ENCODE measurements at regions not wholly inside any gene's neighbourhood (a gene's known extent, or its start where the extent isn't known, plus 50 kb on each side); places are given as distances from the start of the nearest gene placed in this dataset.

- TF ChIP-seq CTCF (IDR thresholded peaks at IDR 0.05 in 2 of 3, conservative IDR thresholded peaks at IDR 0.05 in 1 of 3; ENCODE audit: insufficient read depth in 2 of 3, low read depth in 1 of 3, low read length in 3 of 3): peak; percentile 87 to 93 (median 92)
- peak; percentile 61 to 87 for TF ChIP-seq RAD21 (CRISPR knock-in tag; conservative IDR thresholded peaks at IDR 0.05 in 1 of 2, IDR thresholded peaks at IDR 0.05 in 1 of 2)
- TF ChIP-seq, protein P1, sequence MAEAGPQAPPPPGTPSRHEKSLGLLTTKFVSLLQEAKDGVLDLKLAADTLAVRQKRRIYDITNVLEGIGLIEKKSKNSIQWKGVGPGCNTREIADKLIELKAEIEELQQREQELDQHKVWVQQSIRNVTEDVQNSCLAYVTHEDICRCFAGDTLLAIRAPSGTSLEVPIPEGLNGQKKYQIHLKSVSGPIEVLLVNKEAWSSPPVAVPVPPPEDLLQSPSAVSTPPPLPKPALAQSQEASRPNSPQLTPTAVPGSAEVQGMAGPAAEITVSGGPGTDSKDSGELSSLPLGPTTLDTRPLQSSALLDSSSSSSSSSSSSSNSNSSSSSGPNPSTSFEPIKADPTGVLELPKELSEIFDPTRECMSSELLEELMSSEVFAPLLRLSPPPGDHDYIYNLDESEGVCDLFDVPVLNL (CRISPR knock-in tag; IDR thresholded peaks at IDR 0.05; ENCODE audit: low read depth): no peak
- TF ChIP-seq MEIS2 (IDR thresholded peaks at IDR 0.05; ENCODE audit: partially characterized antibody): no peak
- no peak for TF ChIP-seq ZBTB8A (IDR thresholded peaks at IDR 0.05; ENCODE audit: partially characterized antibody)
- no peak for TF ChIP-seq ZNF609 (CRISPR knock-in tag; IDR thresholded peaks at IDR 0.05; ENCODE audit: borderline replicate concordance)
- TF ChIP-seq CSDE1 (IDR thresholded peaks at IDR 0.05): no peak
- TF ChIP-seq SMC3 (conservative IDR thresholded peaks at IDR 0.05; ENCODE audit: insufficient read depth, low read depth, low read length): peak; percentile 90
- no peak for TF ChIP-seq ZNF764 (CRISPR knock-in tag; IDR thresholded peaks at IDR 0.05; ENCODE audit: low read depth)
- no peak for TF ChIP-seq KAT7 (CRISPR knock-in tag; IDR thresholded peaks at IDR 0.05; ENCODE audit: borderline replicate concordance)
- no peak for TF ChIP-seq JUN (IDR thresholded peaks at IDR 0.05; ENCODE audit: borderline replicate concordance, low read depth, low read length)
- no peak for TF ChIP-seq JUN (CRISPR knock-in tag; IDR thresholded peaks at IDR 0.05; ENCODE audit: borderline replicate concordance)
- peak; percentile 62; the same call in 1 of the 2 replicates for TF ChIP-seq XRCC5 (IDR thresholded peaks at IDR 0.05; ENCODE audit: low read depth, low read length)
- TF ChIP-seq, protein P2, sequence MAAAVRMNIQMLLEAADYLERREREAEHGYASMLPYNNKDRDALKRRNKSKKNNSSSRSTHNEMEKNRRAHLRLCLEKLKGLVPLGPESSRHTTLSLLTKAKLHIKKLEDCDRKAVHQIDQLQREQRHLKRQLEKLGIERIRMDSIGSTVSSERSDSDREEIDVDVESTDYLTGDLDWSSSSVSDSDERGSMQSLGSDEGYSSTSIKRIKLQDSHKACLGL (CRISPR knock-in tag; IDR thresholded peaks at IDR 0.05; ENCODE audit: borderline replicate concordance, poor library complexity, severe bottlenecking): no peak
- TF ChIP-seq, protein P3, sequence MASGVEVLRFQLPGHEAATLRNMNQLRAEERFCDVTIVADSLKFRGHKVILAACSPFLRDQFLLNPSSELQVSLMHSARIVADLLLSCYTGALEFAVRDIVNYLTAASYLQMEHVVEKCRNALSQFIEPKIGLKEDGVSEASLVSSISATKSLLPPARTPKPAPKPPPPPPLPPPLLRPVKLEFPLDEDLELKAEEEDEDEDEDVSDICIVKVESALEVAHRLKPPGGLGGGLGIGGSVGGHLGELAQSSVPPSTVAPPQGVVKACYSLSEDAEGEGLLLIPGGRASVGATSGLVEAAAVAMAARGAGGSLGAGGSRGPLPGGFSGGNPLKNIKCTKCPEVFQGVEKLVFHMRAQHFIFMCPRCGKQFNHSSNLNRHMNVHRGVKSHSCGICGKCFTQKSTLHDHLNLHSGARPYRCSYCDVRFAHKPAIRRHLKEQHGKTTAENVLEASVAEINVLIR (CRISPR knock-in tag; IDR thresholded peaks at IDR 0.05): no peak
- no peak for TF ChIP-seq ZNF165 (CRISPR knock-in tag; IDR thresholded peaks at IDR 0.05; ENCODE audit: borderline replicate concordance)
Observed at GRCh38 chr12:107607464-107608392, 77.9 kb upstream of the PWP1 start (continued).
